ENCODE measurements at regions not wholly inside any gene's neighbourhood (a gene's known extent, or its start where the extent isn't known, plus 50 kb on each side); places are given as distances from the start of the nearest gene placed in this dataset.

DNA sequence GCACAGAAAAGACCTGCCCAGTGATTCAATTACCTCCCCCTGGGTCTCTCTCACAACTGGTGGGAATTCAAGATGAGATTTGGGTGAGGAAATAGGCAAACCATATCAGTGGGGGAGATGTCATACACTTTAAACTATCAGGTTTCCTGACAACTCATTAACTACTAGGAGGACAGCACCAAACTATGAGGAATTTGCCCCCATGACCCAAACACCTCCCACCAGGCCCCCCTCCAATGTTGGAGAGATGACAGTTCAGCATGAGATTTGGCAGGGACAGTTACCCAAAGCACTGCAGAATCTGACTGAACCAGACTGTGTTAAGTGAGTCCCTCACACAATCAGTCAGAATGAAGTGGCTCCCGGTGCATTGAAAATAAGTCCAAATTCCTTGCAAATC lies 148.0 kb downstream of the TTLL2 start (continued):
- TF ChIP-seq PLSCR1 (CRISPR knock-in tag; IDR thresholded peaks at IDR 0.05; ENCODE audit: borderline replicate concordance) (no peak), ZNF282 (IDR thresholded peaks at IDR 0.05; ENCODE audit: partially characterized antibody) (no peak)

DNA sequence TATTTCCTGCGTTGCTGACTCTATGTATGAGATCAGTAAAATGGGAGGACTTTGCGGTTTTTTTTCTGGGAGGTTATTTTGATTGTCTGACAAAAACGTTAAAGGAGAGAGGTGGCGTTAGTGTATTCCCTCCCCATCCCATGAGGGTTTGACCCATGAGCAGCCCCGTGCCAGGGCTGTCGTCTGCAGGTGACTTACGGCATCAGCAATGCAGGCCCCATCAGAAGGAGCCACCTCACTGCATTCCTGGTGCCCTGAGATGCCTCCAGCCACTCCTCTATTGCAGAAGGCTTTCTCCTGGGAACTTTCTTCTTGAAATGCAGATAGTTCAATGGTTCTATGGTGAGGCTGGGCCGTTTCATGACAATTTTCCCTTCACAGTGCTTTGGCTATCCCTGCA lies 149.3 kb downstream of the TTLL2 start:
- no peaks in the 10 kb centered on the region for H3K79me2 ChIP-seq (ENCODE audit: insufficient read depth, low read length)

More for the DNA sequence above, 149.3 kb downstream of the TTLL2 start:
- Histone ChIP-seq H3K4me1 (ENCODE audit: insufficient read depth, low read length) (peaks cover 21% of the 10 kb centered on the region), H3K27me3 (ENCODE audit: control insufficient read depth in 1 of 2, insufficient read depth in 2 of 2, low read length in 2 of 2) (peaks cover 2 to 31% of the 10 kb centered on the region in 2 experiments; a peak in 3 of 5 replicates), H3K4me3 (replicated peaks in 1 of 3; ENCODE audit: insufficient read depth in 1 of 3, low read depth in 2 of 3, low read length in 3 of 3) (no peak overlapping the region), H3K9ac (ENCODE audit: insufficient read depth, low read depth, low read length) (no peak overlapping the region), H4K20me1 (ENCODE audit: insufficient read depth, low read length) (no peaks in the 10 kb centered on the region), H3K36me3 (replicated peaks in 1 of 2; ENCODE audit: control insufficient read depth in 1 of 2, insufficient read depth in 2 of 2, low read length in 2 of 2) (no peaks in the 10 kb centered on the region), H3K9me3 (ENCODE audit: low read length) (no peaks in the 10 kb centered on the region), H3K27ac (ENCODE audit: extremely low read length, insufficient read depth, low read length) (no peak overlapping the region), H3K4me2 (ENCODE audit: low read depth, low read length) (no peak overlapping the region), H2AFZ (ENCODE audit: low read length) (no peak overlapping the region)
- in situ Hi-C loops (cut with HindIII; ENCODE audit: extremely low pct_ligation_motif_present, low pct_unique_long_range_greater_than_20kb) = no loop called here
- ATAC-seq (no peak), DNase-seq (ENCODE audit: low spot score) (no peak), FAIRE-seq (no peak)
- intact Hi-C loops (cut with micrococcal nuclease; ENCODE audit: unreplicated experiment) = no loop called here
- WGBS (ENCODE audit: low lambda C conversion rate) = 38% methylated on average over 8 of the region's 8 CpGs
- TF ChIP-seq HOMEZ (CRISPR knock-in tag; IDR thresholded peaks at IDR 0.05; ENCODE audit: low read depth) (no peak), ARHGAP35 (CRISPR knock-in tag; IDR thresholded peaks at IDR 0.05; ENCODE audit: borderline replicate concordance) (no peak), MED13 (CRISPR knock-in tag; IDR thresholded peaks at IDR 0.05) (no peak), SNAPC2 (CRISPR knock-in tag; IDR thresholded peaks at IDR 0.05) (no peak), ATAD3A (CRISPR knock-in tag; IDR thresholded peaks at IDR 0.05) (no peak), ASH2L (IDR thresholded peaks at IDR 0.05; ENCODE audit: insufficient read length, low read depth, low read length) (no peak), ZNF24 (IDR thresholded peaks at IDR 0.05) (no peak), HINFP (CRISPR knock-in tag; IDR thresholded peaks at IDR 0.05; ENCODE audit: low read depth) (no peak), IRX3 (CRISPR knock-in tag; IDR thresholded peaks at IDR 0.05; ENCODE audit: borderline replicate concordance, low read depth) (no peak), ZNF564 (CRISPR knock-in tag; IDR thresholded peaks at IDR 0.05) (no peak), ZNF333 (CRISPR knock-in tag; IDR thresholded peaks at IDR 0.05; ENCODE audit: borderline replicate concordance) (no peak), ZNF501 (CRISPR knock-in tag; IDR thresholded peaks at IDR 0.05) (no peak), ZNF230 (CRISPR knock-in tag; IDR thresholded peaks at IDR 0.05) (no peak), TBL1XR1 (IDR thresholded peaks at IDR 0.05; ENCODE audit: borderline replicate concordance, low read length, partially characterized antibody) (no peak), SMAD3 (CRISPR knock-in tag; IDR thresholded peaks at IDR 0.05) (no peak), ZBTB42 (CRISPR knock-in tag; IDR thresholded peaks at IDR 0.05) (no peak), SP140L (CRISPR knock-in tag; IDR thresholded peaks at IDR 0.05; ENCODE audit: borderline replicate concordance) (no peak), NCOA1 (CRISPR knock-in tag; IDR thresholded peaks at IDR 0.05) (no peak)
- BruUV-seq (replicated peaks) = no TSS peak
- CTCF ChIA-PET (ENCODE audit: low intra/inter-chr PET ratio, low total read pairs) = no interaction called here
- POLR2A ChIA-PET = no interaction called here
